ENCODE measurements at regions not wholly inside any gene's neighbourhood (a gene's known extent, or its start where the extent isn't known, plus 50 kb on each side); places are given as distances from the start of the nearest gene placed in this dataset.

GRCh38 chr4:125464146-125464545 is 149.4 kb downstream of the FAT4 start:
- Mint-ChIP-seq H3K4me3 (no peak overlapping the region), H3K4me1 (no peaks in the 10 kb centered on the region), H3K27me3 (no peaks in the 10 kb centered on the region), H3K27ac (no peak overlapping the region), H3K9me3 (ENCODE audit: insufficient read depth) (no peaks in the 10 kb centered on the region)
- POLR2A ChIA-PET: no interaction called here
- CTCF ChIA-PET: no interaction called here
- Histone ChIP-seq H3K9me3 (ENCODE audit: control extremely low read depth in 1 of 3, control insufficient read depth in 2 of 3, insufficient read depth in 1 of 3, low read length in 2 of 3) (no peaks in the 10 kb centered on the region), H4K20me1 (ENCODE audit: control insufficient read depth, insufficient read depth, low read length, poor library complexity, severe bottlenecking) (no peaks in the 10 kb centered on the region), H3K4me2 (replicated peaks; ENCODE audit: low read depth, low read length, poor library complexity, severe bottlenecking) (no peak overlapping the region), H3K36me3 (replicated peaks in 1 of 2; ENCODE audit: control extremely low read depth in 1 of 2, control insufficient read depth in 1 of 2, extremely low read depth in 1 of 2, insufficient read depth in 2 of 2, low read length in 1 of 2) (no peaks in the 10 kb centered on the region), H3K27me3 (replicated peaks in 1 of 4; ENCODE audit: control extremely low read depth in 1 of 4, control insufficient read depth in 3 of 4, insufficient read depth in 4 of 4, low read length in 3 of 4) (no peaks in the 10 kb centered on the region), H3K27ac (ENCODE audit: low read length in 2 of 2) (no peak overlapping the region), H3K9ac (ENCODE audit: low read length) (no peak overlapping the region), H2AFZ (ENCODE audit: insufficient read depth, low read depth, low read length, poor library complexity, severe bottlenecking) (no peak overlapping the region), H3K4me1 (ENCODE audit: control insufficient read depth in 2 of 2, insufficient read depth in 2 of 2, low read length in 2 of 2) (no peaks in the 10 kb centered on the region), H3K79me2 (ENCODE audit: control insufficient read depth, insufficient read depth, low read length) (no peaks in the 10 kb centered on the region), H3K4me3 (ENCODE audit: control extremely low read depth in 1 of 5, extremely low read depth in 1 of 5, insufficient read depth in 1 of 5, low read depth in 2 of 5, low read length in 4 of 5) (no peak overlapping the region)
- DNase-seq: no peak
- intact Hi-C loops (cut with micrococcal nuclease): no loop called here
- no peak for TF ChIP-seq EZH2 (IDR thresholded peaks at IDR 0.05; ENCODE audit: borderline replicate concordance, insufficient read depth, low read depth, low read length, poor library complexity, severe bottlenecking)
- no peak for TF ChIP-seq CTCF (IDR thresholded peaks at IDR 0.05)
- ATAC-seq (ENCODE audit: low read depth): no peak
- WGBS (ENCODE audit: insufficient coverage): no CpG with 5 or more reads among the region's 1 CpG

- no peak overlapping the region for H3K4me3 Mint-ChIP-seq
- H3K27me3 Mint-ChIP-seq: no peaks in the 10 kb centered on the region
- 100% methylated on average over 1 of the region's 9 CpGs for WGBS (ENCODE audit: insufficient coverage)
These were observed 166.7 kb downstream of the FAT4 start for GRCh38 chr4:125481334-125482045.

More at GRCh38 chr4:125481334-125482045, 166.7 kb downstream of the FAT4 start:
- intact Hi-C loops (cut with micrococcal nuclease): no loop called here
- H3K4me3 ChIP-seq (ENCODE audit: control extremely low read depth in 1 of 5, extremely low read depth in 1 of 5, insufficient read depth in 1 of 5, low read depth in 2 of 5, low read length in 4 of 5): no peak overlapping the region
- Mint-ChIP-seq H3K27ac (no peak overlapping the region), H3K4me1 (no peaks in the 10 kb centered on the region), H3K9me3 (ENCODE audit: insufficient read depth) (no peaks in the 10 kb centered on the region)
- no peaks in the 10 kb centered on the region for H3K9me3 ChIP-seq (ENCODE audit: control extremely low read depth in 1 of 3, control insufficient read depth in 2 of 3, insufficient read depth in 1 of 3, low read length in 2 of 3)
- H3K9ac ChIP-seq (ENCODE audit: low read length): no peak overlapping the region
- TF ChIP-seq CTCF (IDR thresholded peaks at IDR 0.05) (no peak), EZH2 (IDR thresholded peaks at IDR 0.05; ENCODE audit: borderline replicate concordance, insufficient read depth, low read depth, low read length, poor library complexity, severe bottlenecking) (no peak)
- H3K4me2 ChIP-seq (replicated peaks; ENCODE audit: low read depth, low read length, poor library complexity, severe bottlenecking): no peak overlapping the region
- H3K27ac ChIP-seq (ENCODE audit: low read length in 2 of 2): no peak overlapping the region
- H3K36me3 ChIP-seq (replicated peaks in 1 of 2; ENCODE audit: control extremely low read depth in 1 of 2, control insufficient read depth in 1 of 2, extremely low read depth in 1 of 2, insufficient read depth in 2 of 2, low read length in 1 of 2): no peaks in the 10 kb centered on the region
- no peaks in the 10 kb centered on the region for H4K20me1 ChIP-seq (ENCODE audit: control insufficient read depth, insufficient read depth, low read length, poor library complexity, severe bottlenecking)
- CTCF ChIA-PET: no interaction called here
- no peaks in the 10 kb centered on the region for H3K79me2 ChIP-seq (ENCODE audit: control insufficient read depth, insufficient read depth, low read length)
- H3K4me1 ChIP-seq (ENCODE audit: control insufficient read depth in 2 of 2, insufficient read depth in 2 of 2, low read length in 2 of 2): no peaks in the 10 kb centered on the region
- POLR2A ChIA-PET: no interaction called here
- no peak overlapping the region for H2AFZ ChIP-seq (ENCODE audit: insufficient read depth, low read depth, low read length, poor library complexity, severe bottlenecking)
- DNase-seq (no peak), ATAC-seq (ENCODE audit: low read depth) (no peak)
- no peaks in the 10 kb centered on the region for H3K27me3 ChIP-seq (replicated peaks in 1 of 4; ENCODE audit: control extremely low read depth in 1 of 4, control insufficient read depth in 3 of 4, insufficient read depth in 4 of 4, low read length in 3 of 4)

Data from B cell (primary cell).